GM12872 (cell line): ENCODE measurements at regions not wholly inside any gene's neighbourhood (a gene's known extent, or its start where the extent isn't known, plus 50 kb on each side); places are given as distances from the start of the nearest gene placed in this dataset.

ENCODE experiments used
- CTCF ChIP-seq: IDR thresholded peaks from 3 replicates; pipeline ENCODE4 v1.5.1; 2011; ENCODE audit warnings: low read depth, mild to moderate bottlenecking, low read length, moderate library complexity; ENCODE audit not compliant: insufficient read depth

GRCh38 chr14:53217316-53217994 lies 64.3 kb upstream of the DDHD1 start:
- peak; percentile 59 for TF ChIP-seq CTCF

GRCh38 chr14:53215101-53215500 lies 62.0 kb upstream of the DDHD1 start:
- TF ChIP-seq CTCF, result no peak

GRCh38 chr14:53214384-53214783 lies 61.3 kb upstream of the DDHD1 start:
- TF ChIP-seq CTCF, result no peak

- TF ChIP-seq CTCF, result no peak
Measured at GRCh38 chr14:53213761-53214160, 60.6 kb upstream of the DDHD1 start.

GRCh38 chr14:53209370-53209769 lies 56.2 kb upstream of the DDHD1 start:
- no peak for TF ChIP-seq CTCF
